Colonic mucosa (tissue), 4 donors: ENCODE measurements at regions not wholly inside any gene's neighbourhood (a gene's known extent, or its start where the extent isn't known, plus 50 kb on each side); places are given as distances from the start of the nearest gene placed in this dataset.

Experiments used
- DNase-seq: peaks from one replicate; pipeline ENCODE4 v3.0.0-alpha.2; 2020
- H3K27ac ChIP-seq: fragments of 200-600 bp; one replicate; pipeline ENCODE4 v1.8.0; 2021
- H3K27me3 ChIP-seq: fragments of 200-600 bp; one replicate; pipeline ENCODE4 v1.8.0; 2021
- H3K36me3 ChIP-seq: fragments of 200-600 bp; one replicate; pipeline ENCODE4 v1.8.0; 2021
- H3K4me1 ChIP-seq: fragments of 200-600 bp; one replicate; pipeline ENCODE4 v1.8.0; 2021; ENCODE audit warnings: mild to moderate bottlenecking
- H3K4me3 ChIP-seq: fragments of 200-600 bp; one replicate; pipeline ENCODE4 v1.8.0; 2021
- H3K9ac ChIP-seq, 2 donors: one replicate each; pipeline ENCODE4 v1.7.0; 2013; ENCODE audit warnings: control low read depth in 2 of 2, low read depth in 2 of 2, low read length in 2 of 2
- H3K9me3 ChIP-seq: fragments of 200-600 bp; one replicate; pipeline ENCODE4 v1.8.0; 2021
- CTCF ChIP-seq: fragments of 200-600 bp; IDR thresholded peaks from one replicate; pipeline ENCODE4 v1.8.0; 2022; ENCODE audit warnings: antibody characterized with exemption, mild to moderate bottlenecking
- intact Hi-C: fragments of 100-400 bp; cut with DNase I; formaldehyde crosslinking; loops from one replicate; pipeline ENCODE4 v1.14.1; 2022
- donor health status: healthy.
- donor health status: DM: no; HTN: no; CAD: no.
- donor health status: DM: no; HTN: no; CAD: no.

- no peaks in the 10 kb centered on the region for H3K27me3 ChIP-seq
- DNase-seq: no peak
- H3K27ac ChIP-seq: no peak overlapping the region
- TF ChIP-seq CTCF: no peak
- H3K4me1 ChIP-seq: no peaks in the 10 kb centered on the region
- intact Hi-C loops: no loop called here
- no peaks in the 10 kb centered on the region for H3K36me3 ChIP-seq
- H3K4me3 ChIP-seq: no peak overlapping the region
- H3K9me3 ChIP-seq: no peaks in the 10 kb centered on the region
- H3K9ac ChIP-seq: no peak overlapping the region
Observed at GRCh38 chr16:85183564-85183963, 71.3 kb upstream of the CIBAR2 start.

GRCh38 chr16:85184404-85184803 is 72.1 kb upstream of the CIBAR2 start:
- Histone ChIP-seq H3K27ac (no peak overlapping the region), H3K27me3 (no peaks in the 10 kb centered on the region), H3K9me3 (no peaks in the 10 kb centered on the region), H3K4me3 (no peak overlapping the region), H3K4me1 (no peaks in the 10 kb centered on the region), H3K9ac (no peak overlapping the region), H3K36me3 (no peaks in the 10 kb centered on the region)
- TF ChIP-seq CTCF: no peak
- no peak for DNase-seq
- intact Hi-C loops: no loop called here

- H3K4me3 ChIP-seq: no peak overlapping the region
- no peaks in the 10 kb centered on the region for H3K9me3 ChIP-seq
- H3K4me1 ChIP-seq: no peaks in the 10 kb centered on the region
- no peak overlapping the region for H3K9ac ChIP-seq
- no peak for TF ChIP-seq CTCF
- no peak overlapping the region for H3K27ac ChIP-seq
- intact Hi-C loops: no loop called here
- DNase-seq: no peak
- H3K36me3 ChIP-seq: no peaks in the 10 kb centered on the region
- H3K27me3 ChIP-seq: no peaks in the 10 kb centered on the region
Observed at GRCh38 chr16:85185303-85186100, 73.2 kb upstream of the CIBAR2 start.

- no peaks in the 10 kb centered on the region for H3K4me1 ChIP-seq
- H3K36me3 ChIP-seq: no peaks in the 10 kb centered on the region
- no peak for TF ChIP-seq CTCF
- no peaks in the 10 kb centered on the region for H3K9me3 ChIP-seq
- intact Hi-C loops: no loop called here
- no peak overlapping the region for H3K9ac ChIP-seq
- H3K27ac ChIP-seq: no peak overlapping the region
- H3K27me3 ChIP-seq: no peaks in the 10 kb centered on the region
- DNase-seq: no peak
- H3K4me3 ChIP-seq: no peak overlapping the region
Observed at GRCh38 chr16:85187002-85187401, 74.7 kb upstream of the CIBAR2 start.

- no peak for TF ChIP-seq CTCF
- Histone ChIP-seq H3K4me1 (no peaks in the 10 kb centered on the region), H3K4me3 (no peak overlapping the region), H3K27ac (no peak overlapping the region), H3K9me3 (no peaks in the 10 kb centered on the region), H3K9ac (no peak overlapping the region), H3K36me3 (no peaks in the 10 kb centered on the region), H3K27me3 (no peaks in the 10 kb centered on the region)
- intact Hi-C loops: no loop called here
- DNase-seq: no peak
Observed at GRCh38 chr16:85187447-85187846, 75.2 kb upstream of the CIBAR2 start.
